KOPT-K1 (cell line): ENCODE measurements at regions not wholly inside any gene's neighbourhood (a gene's known extent, or its start where the extent isn't known, plus 50 kb on each side); places are given as distances from the start of the nearest gene placed in this dataset.
A peak's percentile ranks its signal among the peaks of the same experiment; 100 is the strongest.

Experiments used
- H3K27ac ChIP-seq: fragments of 200-600 bp; sonication (generic); 2 replicates; pipeline ENCODE4 v1.5.1; 2016; ENCODE audit warnings: antibody characterized with exemption, mild to moderate bottlenecking, low read depth, low read length; ENCODE audit not compliant: poor library complexity, severe bottlenecking
- H3K36me3 ChIP-seq: fragments of 200-600 bp; sonication (generic); 2 replicates; pipeline ENCODE4 v1.5.1; 2017; ENCODE audit warnings: antibody characterized with exemption, mild to moderate bottlenecking, low read length, moderate library complexity; ENCODE audit not compliant: insufficient read depth
- H3K9me3 ChIP-seq: fragments of 200-600 bp; sonication (generic); 2 replicates; pipeline ENCODE4 v1.5.1; 2017; ENCODE audit warnings: antibody characterized with exemption, low read length, mild to moderate bottlenecking; ENCODE audit not compliant: insufficient read depth, poor library complexity, severe bottlenecking

DNA sequence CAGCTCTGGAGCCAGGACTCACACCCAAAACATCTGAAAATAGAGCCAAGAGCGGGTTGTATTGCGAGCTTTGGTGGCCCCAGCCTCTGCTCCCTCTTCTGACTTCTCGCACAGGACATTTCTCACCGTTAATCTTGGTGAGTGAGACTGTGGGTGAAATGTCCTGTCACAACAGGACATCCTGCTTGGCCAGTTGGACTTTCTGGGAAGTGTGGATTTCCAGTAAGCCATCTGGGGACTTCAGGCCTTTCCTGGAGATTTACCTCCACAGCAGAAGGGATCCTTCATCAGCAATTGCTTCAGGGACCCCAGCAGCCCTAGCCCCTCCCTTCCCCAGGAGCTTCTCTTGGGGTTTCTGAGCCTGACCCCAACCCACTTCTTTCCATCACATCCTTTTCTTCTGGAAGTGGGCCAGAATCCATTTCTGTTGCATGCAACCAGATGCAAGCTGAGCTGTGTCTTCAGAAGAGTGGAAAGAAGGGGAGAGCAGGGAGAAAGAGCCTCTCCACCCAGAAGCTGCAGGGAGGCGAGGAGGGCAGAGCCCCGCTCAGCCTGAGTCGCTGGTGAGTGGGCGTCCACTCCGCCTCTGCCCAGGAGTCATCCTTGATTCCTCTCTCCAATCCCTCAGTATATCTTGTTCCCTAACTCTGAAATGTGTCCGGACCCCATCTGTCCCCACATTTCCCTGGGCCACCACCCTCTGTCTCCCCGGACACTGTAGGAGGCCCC is 50.3 kb upstream of the GADD45G start:
- H3K27ac ChIP-seq: peak overlapping the region; percentile 54
- no peaks in the 10 kb centered on the region for H3K36me3 ChIP-seq
- H3K9me3 ChIP-seq: no peaks in the 10 kb centered on the region

- Histone ChIP-seq H3K36me3 (no peaks in the 10 kb centered on the region), H3K27ac (no peak overlapping the region)
Measured at GRCh38 chr9:89553451-89554010, 51.3 kb upstream of the GADD45G start.

DNA sequence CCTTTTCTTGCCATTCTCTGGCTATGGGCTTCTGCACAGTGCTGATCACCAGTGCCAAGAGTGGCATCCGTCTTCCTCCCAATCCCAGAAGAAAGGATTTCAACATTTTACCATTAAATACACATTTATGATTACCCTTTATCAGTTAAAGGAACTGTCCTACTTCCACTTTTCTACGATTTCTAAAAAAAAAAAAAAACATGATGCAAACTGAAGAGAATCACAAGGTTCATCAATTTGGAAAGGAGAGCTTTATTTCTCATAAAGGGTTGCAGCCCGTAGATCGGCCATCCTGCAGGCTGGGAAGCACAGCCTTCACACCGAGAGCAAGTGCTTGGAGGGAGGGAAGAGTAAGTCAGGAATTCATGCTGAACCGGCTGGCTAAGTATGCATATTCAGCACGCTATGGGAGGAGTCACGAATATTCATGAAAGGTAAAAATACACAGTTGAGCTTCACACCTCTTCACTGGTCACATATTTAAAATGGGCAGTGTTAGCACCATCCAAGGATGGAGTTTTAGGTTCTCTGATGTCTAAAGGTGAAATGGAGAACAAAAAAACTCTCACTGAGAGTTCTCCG is 52.5 kb upstream of the SEMA4D start:
- no peaks in the 10 kb centered on the region for H3K36me3 ChIP-seq
- H3K9me3 ChIP-seq: peaks cover 16% of the 10 kb centered on the region
- H3K27ac ChIP-seq: no peak overlapping the region

More at GRCh38 chr9:89553451-89554010, 51.3 kb upstream of the GADD45G start:
- H3K9me3 ChIP-seq: no peaks in the 10 kb centered on the region

DNA sequence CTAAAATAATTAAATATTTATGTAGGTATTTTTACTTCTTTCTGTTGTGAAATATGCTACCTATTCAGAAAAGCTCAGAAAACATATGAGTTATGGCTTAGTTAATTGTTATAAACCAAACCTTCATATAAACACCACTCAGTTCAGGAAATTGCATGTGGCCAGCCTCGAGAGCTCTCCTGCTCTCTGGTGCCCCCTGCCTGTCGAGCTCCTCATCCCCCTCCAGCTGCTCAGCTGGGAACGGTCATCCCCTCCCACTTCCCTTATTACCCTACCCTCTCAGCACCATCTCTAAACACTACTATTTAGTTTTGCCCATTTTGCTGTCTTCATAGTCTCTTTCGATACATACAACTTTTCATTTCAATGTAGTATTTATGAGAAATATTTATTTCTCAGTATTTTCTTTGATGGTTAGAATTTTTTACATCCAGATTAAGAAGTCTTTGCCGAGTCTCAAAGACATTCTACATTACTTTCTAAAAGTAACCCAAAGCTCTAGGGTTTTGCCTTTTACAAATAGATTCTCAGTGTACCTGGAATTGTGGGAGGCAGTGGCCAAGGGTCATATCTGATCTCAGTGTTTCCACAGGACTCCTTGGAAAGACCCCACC is 51.2 kb upstream of the SEMA4D start:
- H3K27ac ChIP-seq: peak overlapping the region; percentile 59
- no peaks in the 10 kb centered on the region for H3K36me3 ChIP-seq
- H3K9me3 ChIP-seq: peaks cover 21% of the 10 kb centered on the region

DNA sequence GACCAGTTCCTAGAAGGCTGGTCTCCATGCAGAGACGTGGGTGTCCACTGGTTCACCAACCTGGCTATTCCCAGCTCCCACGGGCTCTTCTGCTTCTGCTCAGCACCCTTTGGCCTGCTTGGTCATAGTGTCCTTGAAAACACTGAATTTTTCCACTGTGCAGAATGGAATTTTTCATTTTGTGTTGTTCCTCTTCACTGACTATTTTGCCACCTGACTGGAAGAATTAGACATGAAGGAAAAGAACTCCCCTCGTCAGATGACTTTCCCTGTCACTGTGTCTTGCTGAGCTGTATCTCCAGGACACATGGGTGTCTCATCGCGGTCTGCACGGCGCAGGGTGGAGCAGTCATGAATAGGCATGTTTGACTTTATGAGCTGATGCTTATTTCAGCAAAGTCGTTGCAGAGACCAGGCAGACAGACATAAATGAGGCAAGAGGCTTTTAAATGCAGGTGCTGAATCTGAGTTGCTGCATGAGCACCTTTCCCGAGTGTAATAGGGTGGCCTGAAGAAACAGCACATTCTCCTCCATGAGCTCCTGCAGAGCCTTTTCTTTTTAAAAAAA is 50.2 kb upstream of the SEMA4D start:
- H3K9me3 ChIP-seq: peaks cover 21% of the 10 kb centered on the region
- H3K27ac ChIP-seq: peak overlapping the region; percentile 59
- H3K36me3 ChIP-seq: no peaks in the 10 kb centered on the region
